ENCODE measurements at regions not wholly inside any gene's neighbourhood (a gene's known extent, or its start where the extent isn't known, plus 50 kb on each side); places are given as distances from the start of the nearest gene placed in this dataset.

- TF ChIP-seq POLR2AphosphoS5 (IDR thresholded peaks at IDR 0.05): no peak
- no peaks in the 10 kb centered on the region for H3K27me3 ChIP-seq
- H3K36me3 ChIP-seq: no peaks in the 10 kb centered on the region
- no peak overlapping the region for H3K27ac ChIP-seq
- WGBS, 2 donors (ENCODE audit: low coverage in 1 of 2): 29 to 35% methylated on average over 3 to 4 of the region's 4 CpGs
- no peak overlapping the region for H3K4me3 ChIP-seq
- no peaks in the 10 kb centered on the region for H3K9me3 ChIP-seq
- no peak for ATAC-seq
- H3K4me1 ChIP-seq: no peaks in the 10 kb centered on the region
Measured at GRCh38 chr4:111775556-111776297, 369.5 kb upstream of the FAM241A start.

DNA sequence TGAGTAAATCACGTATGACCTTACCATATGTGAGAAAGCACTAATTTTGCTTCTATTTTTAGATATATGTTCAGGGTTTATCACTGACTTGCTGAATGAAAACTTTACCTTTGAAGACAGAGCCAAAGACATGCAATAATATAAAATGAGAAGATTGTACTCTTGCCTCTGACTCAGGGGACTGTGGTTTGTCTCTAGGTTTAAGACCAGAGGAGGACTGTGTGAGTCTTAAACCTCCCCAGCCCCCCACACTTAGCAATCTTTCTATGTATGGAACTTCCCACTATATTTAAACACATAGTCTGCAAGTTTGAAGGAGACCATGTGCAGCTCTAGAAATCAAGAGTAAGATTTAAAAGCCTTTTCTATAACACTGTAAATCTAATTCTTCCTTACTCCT lies 368.7 kb upstream of the FAM241A start:
- Histone ChIP-seq H3K4me3 (no peak overlapping the region), H3K27ac (no peak overlapping the region), H3K4me1 (no peaks in the 10 kb centered on the region), H3K36me3 (no peaks in the 10 kb centered on the region), H3K9me3 (no peaks in the 10 kb centered on the region), H3K27me3 (no peaks in the 10 kb centered on the region)
- no peak for ATAC-seq
- TF ChIP-seq EP300 (IDR thresholded peaks at IDR 0.05) (no peak), POLR2A (IDR thresholded peaks at IDR 0.05) (no peak), POLR2AphosphoS5 (IDR thresholded peaks at IDR 0.05) (no peak), CTCF (IDR thresholded peaks at IDR 0.05) (no peak)
- WGBS, 2 donors (ENCODE audit: low coverage in 1 of 2): 13% methylated on average over 1 of the region's 1 CpG; no CpG with 5 or more reads in 1 of the 2 donors

DNA sequence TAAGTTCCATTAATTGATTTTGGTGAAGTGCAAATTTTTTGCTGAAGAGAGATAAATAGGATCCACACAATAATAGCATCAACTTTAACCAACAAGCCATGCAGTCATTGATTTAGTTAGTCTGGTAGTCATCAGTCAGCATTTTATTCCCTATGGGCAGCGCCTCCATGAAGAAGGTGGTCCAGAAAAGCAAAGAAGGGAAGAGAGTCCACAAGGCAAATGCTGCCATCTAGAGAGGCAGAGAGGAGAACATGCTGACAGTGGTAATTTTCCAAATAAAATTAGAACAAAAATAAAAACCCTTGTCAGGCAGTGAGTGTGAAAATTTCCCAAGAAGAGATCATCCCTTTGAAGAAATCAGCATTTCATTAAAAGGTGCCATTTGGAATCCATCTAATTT lies 366.7 kb upstream of the FAM241A start:
- Histone ChIP-seq H3K36me3 (no peaks in the 10 kb centered on the region), H3K9me3 (no peaks in the 10 kb centered on the region), H3K27me3 (no peaks in the 10 kb centered on the region), H3K4me3 (no peak overlapping the region), H3K4me1 (no peaks in the 10 kb centered on the region), H3K27ac (no peak overlapping the region)
- TF ChIP-seq EP300 (IDR thresholded peaks at IDR 0.05) (no peak), POLR2AphosphoS5 (IDR thresholded peaks at IDR 0.05) (no peak), POLR2A (IDR thresholded peaks at IDR 0.05) (no peak), CTCF (IDR thresholded peaks at IDR 0.05) (no peak)
- ATAC-seq: no peak
- 25 to 78% methylated on average over 1 of the region's 1 CpG for WGBS, 2 donors (ENCODE audit: low coverage in 1 of 2)

DNA sequence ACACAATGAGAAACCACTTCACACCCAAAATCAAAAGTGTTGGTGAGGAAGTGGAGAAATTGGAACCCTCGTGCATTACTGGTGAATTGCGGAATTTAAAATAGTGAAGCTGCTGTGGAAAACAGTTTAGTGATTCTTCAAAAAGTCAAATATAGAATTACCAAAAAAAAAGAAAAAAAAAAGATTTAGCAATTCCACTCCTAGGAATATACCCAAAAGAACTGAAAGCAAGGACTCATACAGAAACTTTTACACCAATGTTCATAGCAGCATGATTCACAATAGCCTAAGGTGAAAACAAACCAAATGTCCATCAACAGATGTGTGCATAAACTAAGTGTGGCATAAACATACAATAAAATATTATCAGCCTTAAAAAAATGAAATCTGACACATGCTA lies 364.3 kb upstream of the FAM241A start:
- WGBS, 2 donors (ENCODE audit: low coverage in 1 of 2): 88 to 95% methylated on average over 2 of the region's 2 CpGs
- H3K9me3 ChIP-seq: no peaks in the 10 kb centered on the region
- H3K4me1 ChIP-seq: no peaks in the 10 kb centered on the region
- H3K27ac ChIP-seq: no peak overlapping the region
- TF ChIP-seq EP300 (IDR thresholded peaks at IDR 0.05): no peak
- TF ChIP-seq POLR2A (IDR thresholded peaks at IDR 0.05): no peak
- no peak for TF ChIP-seq POLR2AphosphoS5 (IDR thresholded peaks at IDR 0.05)
- no peak for TF ChIP-seq CTCF (IDR thresholded peaks at IDR 0.05)
- H3K27me3 ChIP-seq: no peaks in the 10 kb centered on the region
- no peak overlapping the region for H3K4me3 ChIP-seq
- H3K36me3 ChIP-seq: no peaks in the 10 kb centered on the region
- no peak for ATAC-seq

DNA sequence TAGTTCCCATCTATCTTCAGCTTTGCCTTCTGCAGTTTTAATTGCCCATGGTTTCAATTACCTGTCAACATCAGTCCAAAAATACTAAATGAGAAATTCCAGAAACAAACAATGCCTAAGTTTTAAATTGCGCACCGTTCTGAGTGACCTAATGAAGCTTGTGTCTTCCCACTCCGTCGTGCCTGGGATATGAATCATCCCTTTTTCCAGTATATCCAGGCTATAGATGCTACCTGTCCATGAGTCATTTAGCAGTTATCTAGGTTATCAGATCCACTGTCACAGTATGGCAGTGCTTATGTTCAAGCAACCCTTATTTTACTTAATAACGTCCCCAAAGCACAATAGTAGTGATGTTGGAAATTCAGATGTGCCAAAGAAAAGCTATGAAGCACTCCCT lies 363.6 kb upstream of the FAM241A start:
- 66 to 83% methylated on average over 5 of the region's 5 CpGs for WGBS, 2 donors (ENCODE audit: low coverage in 1 of 2)

More for the DNA sequence above, 363.6 kb upstream of the FAM241A start:
- Histone ChIP-seq H3K4me1 (no peaks in the 10 kb centered on the region), H3K27ac (no peak overlapping the region), H3K4me3 (no peak overlapping the region), H3K36me3 (no peaks in the 10 kb centered on the region), H3K27me3 (peaks cover 2% of the 10 kb centered on the region), H3K9me3 (no peaks in the 10 kb centered on the region)
- TF ChIP-seq POLR2A (IDR thresholded peaks at IDR 0.05): no peak
- TF ChIP-seq CTCF (IDR thresholded peaks at IDR 0.05): no peak
- no peak for TF ChIP-seq EP300 (IDR thresholded peaks at IDR 0.05)
- TF ChIP-seq POLR2AphosphoS5 (IDR thresholded peaks at IDR 0.05): no peak
- no peak for ATAC-seq
